Psoas muscle (tissue), 7 donors: ENCODE measurements at regions not wholly inside any gene's neighbourhood (a gene's known extent, or its start where the extent isn't known, plus 50 kb on each side); places are given as distances from the start of the nearest gene placed in this dataset.

Experiments
- ATAC-seq, 4 donors: fragments of 200-7000 bp; cut with Tn5 transposase; one replicate each; pipeline ENCODE4 v1.9.1; 2020; ENCODE audit warnings: moderate library complexity in 3 of 4, mild to moderate bottlenecking in 2 of 4
- DNase-seq, 2 donors: peaks; one replicate each; pipeline ENCODE4 v3.0.0-alpha.2; 2020
- H3K27ac ChIP-seq: fragments of 200-600 bp; one replicate; pipeline ENCODE4 v1.8.0; 2022
- H3K27me3 ChIP-seq, 3 donors: fragments of 200-600 bp in 1 of 3; one replicate each; pipeline versions ENCODE4 v1.6.1 to v1.8.0; 2013 to 2022; ENCODE audit warnings: low read length in 2 of 3, mild to moderate bottlenecking in 2 of 3, moderate library complexity in 1 of 3; ENCODE audit not compliant: insufficient read depth in 3 of 3
- H3K36me3 ChIP-seq, 2 donors: fragments of 200-600 bp in 1 of 2; one replicate each; pipeline versions ENCODE4 v1.6.1 to v1.8.0; 2013 to 2022; ENCODE audit warnings: low read depth in 1 of 2, mild to moderate bottlenecking in 1 of 2, moderate library complexity in 1 of 2; ENCODE audit not compliant: insufficient read depth in 1 of 2
- H3K4me1 ChIP-seq: fragments of 200-600 bp; one replicate; pipeline ENCODE4 v1.8.0; 2022
- H3K4me3 ChIP-seq: fragments of 200-600 bp; one replicate; pipeline ENCODE4 v1.8.0; 2022; ENCODE audit warnings: mild to moderate bottlenecking
- H3K9me3 ChIP-seq: fragments of 200-600 bp; one replicate; pipeline ENCODE4 v1.8.0; 2022
- WGBS, 3 donors: extraction: QIAGEN DNeasy Blood & Tissue Kit; methylation state at CpG; one replicate each; pipeline versions ENCODE4 v1.1.6 to v1.1.7; 2013; 5-methylcytosine and 5-hydroxymethylcytosine counted together
- intact Hi-C, 2 donors: fragments of 100-400 bp; cut with DNase I; formaldehyde crosslinking; loops; one replicate each; pipeline versions ENCODE4 v1.11.0 to v1.14.2; 2022
- TF ChIP-seq, protein P1 (sequence below): fragments of 200-600 bp; IDR thresholded peaks from one replicate; pipeline ENCODE4 v1.8.0; 2022; ENCODE audit warnings: antibody characterized with exemption
- donor health status: healthy with polysubstance abuse.
- donor health status: DM: no; HTN: no; CAD: no; lungs with moderate emphysema.
- donor health status: Bipolar disorder and iron deficiency.
- donor health status: healthy.
- donor health status: DM: yes; HTN: yes; CAD: no.
- donor health status: DM: no; HTN: no; CAD: no.
- donor health status: DM: yes; HTN: yes; CAD: no.

GRCh38 chr4:141371206-141371605 is 150.5 kb downstream of the ZNF330 start:
- DNase-seq (no peak), ATAC-seq (no peak)
- Histone ChIP-seq H3K27ac (no peak overlapping the region), H3K4me3 (no peak overlapping the region), H3K36me3 (no peaks in the 10 kb centered on the region), H3K9me3 (no peaks in the 10 kb centered on the region), H3K4me1 (no peaks in the 10 kb centered on the region), H3K27me3 (no peaks in the 10 kb centered on the region)
- 43 to 60% (median 46%) methylated on average over 3 of the region's 3 CpGs for WGBS, 3 donors
- intact Hi-C loops = no loop called here
- TF ChIP-seq, protein P1, sequence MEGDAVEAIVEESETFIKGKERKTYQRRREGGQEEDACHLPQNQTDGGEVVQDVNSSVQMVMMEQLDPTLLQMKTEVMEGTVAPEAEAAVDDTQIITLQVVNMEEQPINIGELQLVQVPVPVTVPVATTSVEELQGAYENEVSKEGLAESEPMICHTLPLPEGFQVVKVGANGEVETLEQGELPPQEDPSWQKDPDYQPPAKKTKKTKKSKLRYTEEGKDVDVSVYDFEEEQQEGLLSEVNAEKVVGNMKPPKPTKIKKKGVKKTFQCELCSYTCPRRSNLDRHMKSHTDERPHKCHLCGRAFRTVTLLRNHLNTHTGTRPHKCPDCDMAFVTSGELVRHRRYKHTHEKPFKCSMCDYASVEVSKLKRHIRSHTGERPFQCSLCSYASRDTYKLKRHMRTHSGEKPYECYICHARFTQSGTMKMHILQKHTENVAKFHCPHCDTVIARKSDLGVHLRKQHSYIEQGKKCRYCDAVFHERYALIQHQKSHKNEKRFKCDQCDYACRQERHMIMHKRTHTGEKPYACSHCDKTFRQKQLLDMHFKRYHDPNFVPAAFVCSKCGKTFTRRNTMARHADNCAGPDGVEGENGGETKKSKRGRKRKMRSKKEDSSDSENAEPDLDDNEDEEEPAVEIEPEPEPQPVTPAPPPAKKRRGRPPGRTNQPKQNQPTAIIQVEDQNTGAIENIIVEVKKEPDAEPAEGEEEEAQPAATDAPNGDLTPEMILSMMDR = no peak

- DNase-seq (no peak), ATAC-seq (peak; percentile 55 to 88 (median 63))
- H3K4me3 ChIP-seq = no peak overlapping the region
- H3K4me1 ChIP-seq = no peaks in the 10 kb centered on the region
- whole genome bisulfite sequencing, 3 donors = 21 to 63% (median 39%) methylated on average over 2 of the region's 2 CpGs
- H3K27me3 ChIP-seq = no peaks in the 10 kb centered on the region
- intact Hi-C loops = no loop called here
- no peak overlapping the region for H3K27ac ChIP-seq
- H3K9me3 ChIP-seq = peaks cover 5% of the 10 kb centered on the region
- H3K36me3 ChIP-seq = no peaks in the 10 kb centered on the region
- TF ChIP-seq, protein P1 = no peak
These were observed 155.2 kb downstream of the ZNF330 start for GRCh38 chr4:141375855-141376254.

GRCh38 chr4:141376769-141377168 is 156.1 kb downstream of the ZNF330 start:
- H3K27ac ChIP-seq = no peak overlapping the region
- no peaks in the 10 kb centered on the region for H3K4me1 ChIP-seq
- DNase-seq (no peak), ATAC-seq (no peak)
- H3K4me3 ChIP-seq = no peak overlapping the region
- intact Hi-C loops = no loop called here
- no peaks in the 10 kb centered on the region for H3K36me3 ChIP-seq
- H3K27me3 ChIP-seq = no peaks in the 10 kb centered on the region
- TF ChIP-seq, protein P1 = no peak
- peaks cover 5% of the 10 kb centered on the region for H3K9me3 ChIP-seq
- WGBS, 3 donors = 95% methylated on average over 2 of the region's 2 CpGs

- intact Hi-C loops = no loop called here
- WGBS, 3 donors = 85 to 87% (median 86%) methylated on average over 2 of the region's 2 CpGs
- Histone ChIP-seq H3K4me1 (no peaks in the 10 kb centered on the region), H3K27me3 (no peaks in the 10 kb centered on the region), H3K27ac (no peak overlapping the region), H3K36me3 (no peaks in the 10 kb centered on the region), H3K9me3 (no peaks in the 10 kb centered on the region), H3K4me3 (no peak overlapping the region)
- ATAC-seq = no peak
- TF ChIP-seq, protein P1 = no peak
- DNase-seq = no peak
These were observed 166.6 kb downstream of the ZNF330 start for GRCh38 chr4:141387299-141387698.

DNA sequence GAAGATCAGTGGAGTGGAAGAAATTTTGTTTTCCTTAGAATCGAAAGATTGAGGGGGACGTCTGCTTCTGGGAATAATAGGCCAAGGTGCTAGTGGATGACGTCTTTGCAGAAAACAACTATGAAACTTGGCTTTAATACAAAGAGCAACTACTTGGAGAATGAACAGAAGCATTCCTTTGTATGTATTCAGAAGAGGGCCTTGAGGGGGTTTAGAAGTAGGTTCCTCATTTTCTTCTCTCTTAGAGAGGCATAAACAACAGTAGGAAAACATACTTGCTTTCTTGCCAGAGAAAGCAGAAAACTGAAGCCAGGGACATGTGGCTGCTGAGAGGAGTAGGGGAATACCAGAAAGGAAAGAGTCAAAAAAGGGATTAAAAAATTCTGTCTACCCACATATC is 167.8 kb downstream of the ZNF330 start:
- H3K27ac ChIP-seq = no peak overlapping the region
- TF ChIP-seq, protein P1 = no peak
- no peaks in the 10 kb centered on the region for H3K4me1 ChIP-seq
- WGBS, 3 donors = 48 to 66% (median 58%) methylated on average over 3 of the region's 3 CpGs
- no peaks in the 10 kb centered on the region for H3K27me3 ChIP-seq
- intact Hi-C loops = no loop called here
- no peak overlapping the region for H3K4me3 ChIP-seq
- no peaks in the 10 kb centered on the region for H3K36me3 ChIP-seq
- H3K9me3 ChIP-seq = no peaks in the 10 kb centered on the region
- ATAC-seq (no peak), DNase-seq (no peak)
